Left colon (tissue), 2 donors: ENCODE measurements at regions not wholly inside any gene's neighbourhood (a gene's known extent, or its start where the extent isn't known, plus 50 kb on each side); places are given as distances from the start of the nearest gene placed in this dataset.
"Not testable (repeated sequence)": the region's sequence is repeated elsewhere in the genome, so short reads cannot be mapped to it uniquely, and the experiment has no call there.

Experiments
- ATAC-seq: fragments of 200-7000 bp; cut with Tn5 transposase; one replicate; pipeline ENCODE4 v1.9.1; 2020; ENCODE audit warnings: mild to moderate bottlenecking, moderate library complexity
- DNase-seq, 2 donors: peaks; one replicate each; pipeline ENCODE4 v3.0.0-alpha.2; 2020
- intact Hi-C, 2 donors: fragments of 100-400 bp; cut with DNase I in 1 of 2; cut with micrococcal nuclease in 1 of 2; formaldehyde crosslinking; loops; one replicate each; pipeline versions ENCODE4 v1.11.2 to v1.14.0; 2022; cut with DNase I, micrococcal nuclease
- donor health status: DM: no; HTN: no; CAD: no.
- donor health status: DM: yes; HTN: yes; CAD: no.

GRCh38 chr21:7626151-7626748 is 2895.1 kb upstream of the TPTE start:
- DNase-seq, intact Hi-C loops: not testable (repeated sequence)
- ATAC-seq = peak; percentile 69
